Activated CD4-positive, alpha-beta memory T cell treated with anti-CD3 and anti-CD28 coated beads, Interleukin-2, amount 10 ng/mL, durations not matched to agents 7 days and 5 days (primary cell): ENCODE measurements at regions not wholly inside any gene's neighbourhood (a gene's known extent, or its start where the extent isn't known, plus 50 kb on each side); places are given as distances from the start of the nearest gene placed in this dataset.

Source experiments
- CTCF ChIA-PET: fragments of 350-600 bp; sonication (Branson Sonifier 250); formaldehyde crosslinking; loops from one replicate; lab custom pipeline; 2021; ENCODE audit warnings: antibody characterized with exemption, inconsistent platforms; lab: Charles Lee
- POLR2A ChIA-PET: fragments of 350-600 bp; sonication (Branson Sonifier 250); formaldehyde crosslinking; loops from one replicate; lab custom pipeline; 2021; ENCODE audit warnings: antibody characterized with exemption; lab: Charles Lee
- DNase-seq: peaks from one replicate; pipeline ENCODE4 v3.0.0-alpha.2; 2020
- H3K27ac Mint-ChIP-seq: one replicate; pipeline ENCODE4 v1.8.0; 2021; ENCODE audit warnings: mild to moderate bottlenecking, mixed read lengths
- H3K27me3 Mint-ChIP-seq: one replicate; pipeline ENCODE4 v1.8.0; 2021; ENCODE audit warnings: mixed read lengths
- H3K36me3 Mint-ChIP-seq: one replicate; pipeline ENCODE4 v1.8.0; 2021; ENCODE audit warnings: low read depth, mixed read lengths
- H3K4me1 Mint-ChIP-seq: one replicate; pipeline ENCODE4 v1.8.0; 2021; ENCODE audit warnings: mixed read lengths
- H3K4me3 Mint-ChIP-seq: one replicate; pipeline ENCODE4 v1.8.0; 2021; ENCODE audit warnings: mild to moderate bottlenecking, mixed read lengths
- H3K9me3 Mint-ChIP-seq: one replicate; pipeline ENCODE4 v1.8.0; 2021; ENCODE audit warnings: mixed read lengths

- Mint-ChIP-seq H3K4me3 (no peak overlapping the region), H3K27ac (no peak overlapping the region), H3K36me3 (peaks cover under 1% of the 10 kb centered on the region), H3K4me1 (peaks cover 58% of the 10 kb centered on the region), H3K9me3 (peaks cover 4% of the 10 kb centered on the region), H3K27me3 (peaks cover 75% of the 10 kb centered on the region)
- DNase-seq: peak; percentile 75
- ChIA-PET POLR2A (interaction anchor here (1.2 to 3.8 kb wide), 3 partner anchors 9 to 774 kb away, joined by 3 to 12 read pairs (median 5); no protein-coding TSS in a partner anchor), CTCF (interaction anchor here (0.6 to 3.3 kb wide), 18 partner anchors 9 to 1021 kb away, joined by 3 to 21 read pairs (median 4); partner anchors contain the start of gene TLE3)
Observed at GRCh38 chr15:70488002-70488605, 275.3 kb downstream of the UACA start.

- DNase-seq: no peak
- CTCF ChIA-PET: interaction anchor here (0.8 to 3.3 kb wide), 9 partner anchors 13 to 1020 kb away, joined by 3 to 21 read pairs (median 4); no protein-coding TSS in a partner anchor
- Mint-ChIP-seq H3K27ac (no peak overlapping the region), H3K9me3 (peaks cover 4% of the 10 kb centered on the region), H3K27me3 (peaks cover 82% of the 10 kb centered on the region), H3K36me3 (no peaks in the 10 kb centered on the region), H3K4me1 (peaks cover 51% of the 10 kb centered on the region), H3K4me3 (no peak overlapping the region)
- POLR2A ChIA-PET: interaction anchor here (3.8 kb wide), 1 partner anchor 18 kb away, joined by 12 read pairs; no protein-coding TSS in a partner anchor
Observed at GRCh38 chr15:70487387-70487740, 276.0 kb downstream of the UACA start.

- Mint-ChIP-seq H3K9me3 (peaks cover 4% of the 10 kb centered on the region), H3K4me1 (peaks cover 45% of the 10 kb centered on the region), H3K27ac (peak overlapping the region; percentile 48), H3K4me3 (no peak overlapping the region), H3K36me3 (no peaks in the 10 kb centered on the region), H3K27me3 (peaks cover 85% of the 10 kb centered on the region)
- CTCF ChIA-PET: interaction anchor here (0.6 to 3.3 kb wide), 9 partner anchors 12 to 1019 kb away, joined by 3 to 17 read pairs (median 4); no protein-coding TSS in a partner anchor
- DNase-seq: peak; percentile 79
- POLR2A ChIA-PET: interaction anchor here (0.7 to 1.1 kb wide), 3 partner anchors 20 to 732 kb away, joined by 3 to 4 read pairs (median 4); no protein-coding TSS in a partner anchor
Observed at GRCh38 chr15:70486451-70487386, 276.6 kb downstream of the UACA start.

GRCh38 chr15:70486012-70486411 lies 277.3 kb downstream of the UACA start:
- Mint-ChIP-seq H3K4me3 (no peak overlapping the region), H3K27ac (no peak overlapping the region), H3K36me3 (no peaks in the 10 kb centered on the region), H3K27me3 (peaks cover 78% of the 10 kb centered on the region), H3K9me3 (peaks cover 4% of the 10 kb centered on the region), H3K4me1 (peaks cover 38% of the 10 kb centered on the region)
- CTCF ChIA-PET: interaction anchor here (0.6 to 1.4 kb wide), 4 partner anchors 19 to 287 kb away, joined by 3 to 7 read pairs (median 4); no protein-coding TSS in a partner anchor
- POLR2A ChIA-PET: interaction anchor here (0.7 to 1.1 kb wide), 3 partner anchors 19 to 732 kb away, joined by 3 to 4 read pairs (median 4); no protein-coding TSS in a partner anchor
- DNase-seq: no peak

GRCh38 chr15:70484993-70485392 lies 278.4 kb downstream of the UACA start:
- Mint-ChIP-seq H3K4me3 (no peak overlapping the region), H3K4me1 (peaks cover 37% of the 10 kb centered on the region), H3K9me3 (peaks cover 4% of the 10 kb centered on the region), H3K27ac (no peak overlapping the region), H3K27me3 (peaks cover 75% of the 10 kb centered on the region), H3K36me3 (no peaks in the 10 kb centered on the region)
- ChIA-PET POLR2A (no interaction called here), CTCF (no interaction called here)
- no peak for DNase-seq

- H3K4me3 Mint-ChIP-seq: no peak overlapping the region
- no peak overlapping the region for H3K27ac Mint-ChIP-seq
- peaks cover 67% of the 10 kb centered on the region for H3K27me3 Mint-ChIP-seq
- peaks cover 45% of the 10 kb centered on the region for H3K4me1 Mint-ChIP-seq
- DNase-seq: no peak
- CTCF ChIA-PET: interaction anchor here (1.3 to 1.8 kb wide), 2 partner anchors 17 to 26 kb away, joined by 3 to 4 read pairs; no protein-coding TSS in a partner anchor
- peaks cover 7% of the 10 kb centered on the region for H3K9me3 Mint-ChIP-seq
- H3K36me3 Mint-ChIP-seq: peaks cover 6% of the 10 kb centered on the region
- POLR2A ChIA-PET: no interaction called here
Observed at GRCh38 chr15:70483513-70483912, 279.8 kb downstream of the UACA start.

- Mint-ChIP-seq H3K36me3 (peaks cover 9% of the 10 kb centered on the region), H3K4me1 (peaks cover 33% of the 10 kb centered on the region), H3K9me3 (peaks cover 7% of the 10 kb centered on the region), H3K27me3 (peaks cover 73% of the 10 kb centered on the region), H3K27ac (no peak overlapping the region), H3K4me3 (no peak overlapping the region)
- DNase-seq: peak; percentile 77
- ChIA-PET CTCF (interaction anchor here (2.3 to 3.6 kb wide), 2 partner anchors 12 to 14 kb away, joined by 8 to 16 read pairs; no protein-coding TSS in a partner anchor), POLR2A (interaction anchor here (1.0 to 4.4 kb wide), 8 partner anchors 10 to 768 kb away, joined by 3 to 34 read pairs (median 4); no protein-coding TSS in a partner anchor)
Observed at GRCh38 chr15:70480196-70480856, 283.0 kb downstream of the UACA start.

- H3K36me3 Mint-ChIP-seq: peaks cover 9% of the 10 kb centered on the region
- H3K4me1 Mint-ChIP-seq: peaks cover 37% of the 10 kb centered on the region
- POLR2A ChIA-PET: interaction anchor here (1.0 to 4.4 kb wide), 8 partner anchors 9 to 380 kb away, joined by 3 to 34 read pairs (median 4); no protein-coding TSS in a partner anchor
- peaks cover 4% of the 10 kb centered on the region for H3K9me3 Mint-ChIP-seq
- no peak for DNase-seq
- no peak overlapping the region for H3K27ac Mint-ChIP-seq
- no peak overlapping the region for H3K4me3 Mint-ChIP-seq
- peaks cover 73% of the 10 kb centered on the region for H3K27me3 Mint-ChIP-seq
- CTCF ChIA-PET: interaction anchor here (2.3 to 3.6 kb wide), 2 partner anchors 13 kb away, joined by 8 to 16 read pairs; no protein-coding TSS in a partner anchor
Observed at GRCh38 chr15:70479785-70480184, 283.6 kb downstream of the UACA start.

- ChIA-PET POLR2A (interaction anchor here (1.3 to 4.4 kb wide), 3 partner anchors 10 to 14 kb away, joined by 5 to 34 read pairs (median 6); no protein-coding TSS in a partner anchor), CTCF (interaction anchor here (1.2 to 3.6 kb wide), 2 partner anchors 12 to 13 kb away, joined by 3 to 16 read pairs; no protein-coding TSS in a partner anchor)
- Mint-ChIP-seq H3K4me3 (no peak overlapping the region), H3K27ac (no peak overlapping the region), H3K4me1 (peaks cover 40% of the 10 kb centered on the region), H3K36me3 (peaks cover 9% of the 10 kb centered on the region), H3K9me3 (peaks cover 3% of the 10 kb centered on the region), H3K27me3 (peaks cover 70% of the 10 kb centered on the region)
- DNase-seq: no peak
Observed at GRCh38 chr15:70479056-70479455, 284.3 kb downstream of the UACA start.

- no peak for DNase-seq
- Mint-ChIP-seq H3K4me3 (no peak overlapping the region), H3K4me1 (peaks cover 40% of the 10 kb centered on the region), H3K27me3 (peaks cover 70% of the 10 kb centered on the region), H3K36me3 (peaks cover 9% of the 10 kb centered on the region), H3K27ac (no peak overlapping the region), H3K9me3 (peaks cover 3% of the 10 kb centered on the region)
- ChIA-PET POLR2A (interaction anchor here (1.3 to 4.4 kb wide), 2 partner anchors 10 to 14 kb away, joined by 5 to 34 read pairs; no protein-coding TSS in a partner anchor), CTCF (interaction anchor here (1.2 to 3.6 kb wide), 2 partner anchors 11 to 14 kb away, joined by 3 to 16 read pairs; no protein-coding TSS in a partner anchor)
Observed at GRCh38 chr15:70478251-70478990, 284.9 kb downstream of the UACA start.

GRCh38 chr15:70477750-70478250 lies 285.6 kb downstream of the UACA start:
- H3K27ac Mint-ChIP-seq: no peak overlapping the region
- H3K36me3 Mint-ChIP-seq: peaks cover 9% of the 10 kb centered on the region
- peaks cover 40% of the 10 kb centered on the region for H3K4me1 Mint-ChIP-seq
- DNase-seq: no peak
- ChIA-PET CTCF (interaction anchor here (4.0 kb wide), 1 partner anchor 13 kb away, joined by 25 read pairs; no protein-coding TSS in a partner anchor), POLR2A (no interaction called here)
- H3K9me3 Mint-ChIP-seq: peaks cover 3% of the 10 kb centered on the region
- peaks cover 70% of the 10 kb centered on the region for H3K27me3 Mint-ChIP-seq
- H3K4me3 Mint-ChIP-seq: no peak overlapping the region
